Gastrocnemius medialis (tissue), 4 donors: ENCODE measurements at regions not wholly inside any gene's neighbourhood (a gene's known extent, or its start where the extent isn't known, plus 50 kb on each side); places are given as distances from the start of the nearest gene placed in this dataset.

Experiments used
- POLR2A ChIP-seq, 2 donors: fragments of 450-650 bp; IDR thresholded peaks; one replicate each; pipeline ENCODE4 v1.6.1; 2017; ENCODE audit warnings: antibody characterized with exemption in 2 of 2, mild to moderate bottlenecking in 2 of 2, moderate library complexity in 2 of 2
- TF ChIP-seq, protein P1 (sequence below), 5 experiments: fragments of 450-650 bp in 3 of 5; fragments of 200-600 bp in 2 of 5; sonication (generic) in 2 of 5; IDR thresholded peaks in 4 of 5; conservative IDR thresholded peaks in 1 of 5; 1 replicate in 4 of 5; 2 replicates in 1 of 5; pipeline ENCODE4 v1.5.1; 2016 to 2019; ENCODE audit warnings: antibody characterized with exemption in 5 of 5, mild to moderate bottlenecking in 3 of 5, moderate library complexity in 3 of 5

GRCh38 chr2:122707224-122707824, 951.9 kb downstream of the TSN start:
- TF ChIP-seq, protein P1, sequence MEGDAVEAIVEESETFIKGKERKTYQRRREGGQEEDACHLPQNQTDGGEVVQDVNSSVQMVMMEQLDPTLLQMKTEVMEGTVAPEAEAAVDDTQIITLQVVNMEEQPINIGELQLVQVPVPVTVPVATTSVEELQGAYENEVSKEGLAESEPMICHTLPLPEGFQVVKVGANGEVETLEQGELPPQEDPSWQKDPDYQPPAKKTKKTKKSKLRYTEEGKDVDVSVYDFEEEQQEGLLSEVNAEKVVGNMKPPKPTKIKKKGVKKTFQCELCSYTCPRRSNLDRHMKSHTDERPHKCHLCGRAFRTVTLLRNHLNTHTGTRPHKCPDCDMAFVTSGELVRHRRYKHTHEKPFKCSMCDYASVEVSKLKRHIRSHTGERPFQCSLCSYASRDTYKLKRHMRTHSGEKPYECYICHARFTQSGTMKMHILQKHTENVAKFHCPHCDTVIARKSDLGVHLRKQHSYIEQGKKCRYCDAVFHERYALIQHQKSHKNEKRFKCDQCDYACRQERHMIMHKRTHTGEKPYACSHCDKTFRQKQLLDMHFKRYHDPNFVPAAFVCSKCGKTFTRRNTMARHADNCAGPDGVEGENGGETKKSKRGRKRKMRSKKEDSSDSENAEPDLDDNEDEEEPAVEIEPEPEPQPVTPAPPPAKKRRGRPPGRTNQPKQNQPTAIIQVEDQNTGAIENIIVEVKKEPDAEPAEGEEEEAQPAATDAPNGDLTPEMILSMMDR (IDR thresholded peaks at IDR 0.05 in 4 of 5, conservative IDR thresholded peaks at IDR 0.05 in 1 of 5) = no peak
- no peak for TF ChIP-seq POLR2A (IDR thresholded peaks at IDR 0.05)
